GOT3 (cell line): ENCODE measurements at regions not wholly inside any gene's neighbourhood (a gene's known extent, or its start where the extent isn't known, plus 50 kb on each side); places are given as distances from the start of the nearest gene placed in this dataset.

Source experiments
- DNase-seq: peaks from one replicate; lab custom pipeline; 2025; ENCODE audit warnings: mixed read lengths; lab: John Stamatoyannopoulos, UW

- DNase-seq: no peak
Measured at GRCh38 chr10:111203615-111204014, 126.8 kb downstream of the ADRA2A start.

- no peak for DNase-seq
Measured at GRCh38 chr10:111204838-111205237, 128.0 kb downstream of the ADRA2A start.

GRCh38 chr10:111206521-111206920 is 129.7 kb downstream of the ADRA2A start:
- no peak for DNase-seq

- DNase-seq: no peak
Measured at GRCh38 chr10:111207500-111207899, 130.7 kb downstream of the ADRA2A start.

- DNase-seq: no peak
Measured at GRCh38 chr10:111208951-111209350, 132.1 kb downstream of the ADRA2A start.

GRCh38 chr10:111209692-111210091 is 132.9 kb downstream of the ADRA2A start:
- no peak for DNase-seq

GRCh38 chr10:111211241-111211640 is 134.4 kb downstream of the ADRA2A start:
- DNase-seq: no peak

GRCh38 chr10:111211706-111212105 is 134.9 kb downstream of the ADRA2A start:
- no peak for DNase-seq

GRCh38 chr10:111221682-111222480 is 145.1 kb downstream of the ADRA2A start:
- no peak for DNase-seq

GRCh38 chr10:111222961-111223360 is 146.1 kb downstream of the ADRA2A start:
- DNase-seq: no peak

- no peak for DNase-seq
Measured at GRCh38 chr10:111231779-111232178, 154.9 kb downstream of the ADRA2A start.

- DNase-seq: no peak
Measured at GRCh38 chr10:111233439-111233838, 156.6 kb downstream of the ADRA2A start.

- DNase-seq: no peak
Measured at GRCh38 chr10:111234234-111234913, 157.5 kb downstream of the ADRA2A start.

GRCh38 chr10:111234914-111235302 is 158.1 kb downstream of the ADRA2A start:
- DNase-seq: no peak

GRCh38 chr10:111240348-111240747 is 163.5 kb downstream of the ADRA2A start:
- no peak for DNase-seq

- DNase-seq: no peak
Measured at GRCh38 chr10:111243126-111243525, 166.3 kb downstream of the ADRA2A start.

GRCh38 chr10:111246136-111246535 is 169.3 kb downstream of the ADRA2A start:
- DNase-seq: no peak

- no peak for DNase-seq
Measured at GRCh38 chr10:111246814-111247452, 170.1 kb downstream of the ADRA2A start.

- no peak for DNase-seq
Measured at GRCh38 chr10:111247781-111248389, 171.1 kb downstream of the ADRA2A start.

- DNase-seq: no peak
Measured at GRCh38 chr10:111249925-111250324, 173.1 kb downstream of the ADRA2A start.

GRCh38 chr10:111261081-111261615 is 184.3 kb downstream of the ADRA2A start:
- no peak for DNase-seq

- DNase-seq: no peak
Measured at GRCh38 chr10:111265341-111265740, 188.5 kb downstream of the ADRA2A start.
